ENCODE measurements at regions not wholly inside any gene's neighbourhood (a gene's known extent, or its start where the extent isn't known, plus 50 kb on each side); places are given as distances from the start of the nearest gene placed in this dataset.
A peak's percentile ranks its signal among the peaks of the same experiment; 100 is the strongest.
"Not testable (repeated sequence)": the region's sequence is repeated elsewhere in the genome, so short reads cannot be mapped to it uniquely, and the experiment has no call there.

DNA sequence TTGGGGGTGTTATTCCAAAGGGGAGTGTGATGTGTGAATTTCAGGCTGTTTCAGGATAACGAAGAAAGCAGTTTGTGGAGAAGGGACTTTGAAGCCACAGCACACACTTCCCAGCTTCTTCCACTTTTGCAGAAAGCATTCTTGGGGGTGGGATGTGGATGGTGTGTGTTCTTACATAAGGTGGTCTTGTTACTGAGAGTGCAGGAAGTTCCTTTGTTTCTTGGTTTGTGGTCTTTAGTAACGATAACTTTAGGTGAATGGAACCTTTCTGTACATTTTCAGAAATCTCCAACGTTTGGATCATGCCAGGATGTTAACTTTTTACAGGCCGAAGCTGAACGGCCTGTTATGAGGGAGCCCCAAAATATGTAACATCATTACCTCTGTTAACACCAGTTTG is 251.8 kb downstream of the KCNRG start:
- no peak for DNase-seq

DNA sequence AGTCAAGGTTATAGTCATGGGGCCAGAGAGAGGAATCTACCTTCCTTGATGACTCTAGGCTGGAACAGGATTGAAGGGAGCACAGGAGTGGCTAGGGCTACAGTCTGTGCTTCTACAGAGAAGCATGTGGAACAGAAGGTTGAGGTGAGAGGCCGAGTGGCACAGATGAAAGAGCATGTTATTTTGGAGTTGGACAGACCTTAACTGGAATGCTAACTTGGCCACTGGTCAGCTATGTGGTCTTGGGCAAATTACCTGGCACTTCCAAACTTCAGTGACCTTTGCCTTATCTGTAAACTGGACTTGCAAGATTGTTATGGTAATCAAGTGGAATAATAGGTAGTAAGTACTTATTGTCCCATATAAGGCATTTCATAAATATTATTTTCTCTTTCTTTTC is 252.7 kb downstream of the KCNRG start:
- DNase-seq = no peak

DNA sequence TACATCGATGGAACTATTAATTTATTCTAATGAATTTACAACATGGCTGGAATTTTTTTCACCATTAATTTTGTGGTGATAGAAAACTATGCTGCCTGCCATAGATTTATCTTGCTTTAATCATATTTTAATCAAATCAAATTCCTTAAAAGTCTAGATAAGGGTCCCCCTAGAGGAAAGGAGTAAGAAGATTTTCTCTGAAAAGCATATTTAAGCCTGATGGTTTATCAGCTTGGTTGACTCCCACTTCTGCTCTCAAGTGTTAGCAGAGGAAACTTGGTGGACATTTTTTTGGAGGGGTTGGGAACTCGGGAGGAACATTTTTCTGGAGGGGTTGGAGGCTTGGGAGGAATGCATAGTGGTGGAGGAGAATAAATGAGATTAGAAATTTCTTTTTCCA is 253.3 kb downstream of the KCNRG start:
- no peak for DNase-seq

DNA sequence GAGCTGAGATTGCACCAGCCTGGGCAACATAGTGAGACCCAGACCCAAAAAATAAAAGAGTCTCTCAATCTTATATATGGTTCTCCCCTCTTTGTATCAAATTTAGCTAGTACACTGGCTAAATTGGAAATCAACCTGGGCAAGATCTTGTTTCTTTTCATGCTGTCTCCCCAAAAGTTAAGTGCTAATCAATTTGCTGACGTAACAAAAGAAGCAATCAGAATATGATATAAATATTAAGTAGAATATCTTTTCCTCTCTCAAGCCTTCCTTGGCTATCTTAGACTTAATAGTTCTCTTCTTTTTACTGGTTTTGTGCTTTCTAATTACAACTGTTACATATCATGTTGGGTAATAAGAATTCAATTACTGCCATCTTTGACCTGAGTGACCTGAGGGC is 258.9 kb downstream of the KCNRG start:
- DNase-seq = no peak

DNA sequence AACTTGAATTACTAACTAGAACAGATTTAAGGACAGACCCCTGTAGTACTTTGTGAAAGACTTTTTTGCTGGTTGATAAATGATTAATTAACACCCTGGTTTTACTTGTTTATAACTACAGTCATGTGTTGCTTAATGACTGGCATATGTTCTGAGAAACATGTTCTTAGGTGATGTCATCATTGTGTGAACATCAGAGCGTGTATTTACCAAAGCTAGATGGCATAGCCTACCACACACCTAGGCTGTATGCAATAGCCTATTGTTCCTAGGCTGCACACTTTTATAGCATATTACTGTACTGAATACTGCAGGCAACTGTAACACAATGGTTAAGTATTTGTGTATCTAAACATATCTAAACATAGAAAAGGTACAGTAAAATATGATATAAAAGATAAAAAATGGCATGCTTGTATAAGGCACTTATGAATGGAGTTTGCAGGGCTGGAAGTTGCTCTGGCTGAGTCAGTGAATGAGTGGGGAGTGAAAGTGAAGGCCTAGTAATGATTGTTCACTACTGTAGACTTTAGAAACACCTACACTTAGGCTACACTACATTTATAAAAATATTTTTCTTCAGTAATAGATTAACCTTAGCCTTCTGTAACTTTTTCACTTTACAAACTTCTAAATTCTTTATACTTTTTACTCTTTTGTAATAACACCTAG is 260.3 kb downstream of the KCNRG start:
- no peak for DNase-seq

DNA sequence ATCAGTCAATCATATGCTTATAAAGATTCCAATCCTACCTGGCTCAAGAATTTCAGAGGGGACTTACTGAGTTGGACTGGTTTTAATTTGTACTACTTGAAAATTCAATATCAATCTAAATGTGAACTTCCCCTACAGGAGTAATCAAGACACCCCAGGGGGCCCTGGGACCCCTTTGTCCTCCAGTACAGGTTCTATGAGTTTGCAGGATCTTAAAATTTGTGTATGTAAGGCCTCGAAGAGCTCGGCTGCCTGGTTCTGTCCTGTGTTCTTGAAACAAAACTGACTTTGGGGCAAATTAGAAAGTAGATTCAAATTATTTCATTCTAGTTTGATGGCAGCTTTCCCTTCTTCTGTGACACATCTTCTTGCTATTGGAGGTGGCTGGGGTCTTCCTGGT is 261.3 kb downstream of the KCNRG start:
- DNase-seq = no peak

DNA sequence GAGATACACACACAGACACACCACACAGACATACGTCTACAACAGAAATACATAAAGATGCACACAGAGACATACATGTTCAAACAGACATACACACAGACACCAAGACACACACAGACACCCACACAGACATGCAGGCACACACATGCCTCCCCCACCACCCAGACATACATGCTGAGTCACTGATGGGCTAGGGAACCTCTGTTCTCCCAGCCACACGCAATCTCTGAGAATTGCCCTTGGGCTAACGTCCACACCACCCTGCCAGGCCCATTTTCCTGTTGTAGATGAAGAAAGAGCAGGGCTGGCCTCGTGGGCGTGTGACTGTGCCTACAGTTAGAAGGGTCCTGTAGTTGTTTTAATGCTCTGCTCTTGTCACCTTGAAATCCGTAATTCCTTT is 261.9 kb downstream of the KCNRG start:
- DNase-seq = no peak

DNA sequence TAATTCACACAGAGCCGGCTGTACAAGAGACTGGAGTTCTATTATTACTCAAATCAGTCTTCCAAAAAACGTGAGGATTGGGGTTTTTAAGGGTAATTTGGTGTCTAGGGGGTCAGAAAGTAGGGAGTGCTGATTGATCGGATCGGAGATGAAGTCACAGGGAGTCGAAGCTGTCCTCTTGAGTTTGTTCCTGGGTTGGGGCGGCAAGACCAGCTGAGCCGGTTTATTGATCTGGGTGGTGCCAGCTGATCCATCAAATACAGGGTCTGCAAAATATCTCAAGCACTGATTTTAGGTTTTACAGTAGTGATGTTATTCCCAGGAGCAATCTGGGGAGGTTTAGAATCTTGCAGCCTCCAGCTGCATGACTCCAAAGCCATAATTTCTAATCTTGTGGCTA is 262.7 kb downstream of the KCNRG start:
- DNase-seq = no peak

DNA sequence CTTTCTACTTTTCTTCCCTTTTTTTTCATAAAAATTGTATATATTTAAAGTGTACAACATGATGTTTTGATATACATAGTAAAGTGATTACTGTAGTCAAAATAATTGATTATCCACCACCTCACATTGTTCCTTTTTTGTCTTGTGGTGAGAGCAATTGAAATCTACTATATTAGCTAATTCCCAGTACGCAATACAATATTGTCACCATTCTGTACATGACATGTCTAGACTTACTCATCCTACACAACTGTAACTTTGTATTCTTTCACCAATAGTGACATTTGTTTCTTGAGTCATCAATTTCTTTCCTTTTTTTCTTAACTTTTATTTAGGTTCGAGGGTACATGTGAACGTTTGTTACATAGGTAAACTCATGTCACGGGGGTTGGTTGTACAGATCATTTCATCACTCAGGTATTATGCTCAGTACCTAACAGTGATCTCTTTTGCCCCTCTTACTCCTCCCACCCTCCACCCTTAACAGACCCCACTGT is 265.2 kb downstream of the KCNRG start:
- no peak for DNase-seq

DNA sequence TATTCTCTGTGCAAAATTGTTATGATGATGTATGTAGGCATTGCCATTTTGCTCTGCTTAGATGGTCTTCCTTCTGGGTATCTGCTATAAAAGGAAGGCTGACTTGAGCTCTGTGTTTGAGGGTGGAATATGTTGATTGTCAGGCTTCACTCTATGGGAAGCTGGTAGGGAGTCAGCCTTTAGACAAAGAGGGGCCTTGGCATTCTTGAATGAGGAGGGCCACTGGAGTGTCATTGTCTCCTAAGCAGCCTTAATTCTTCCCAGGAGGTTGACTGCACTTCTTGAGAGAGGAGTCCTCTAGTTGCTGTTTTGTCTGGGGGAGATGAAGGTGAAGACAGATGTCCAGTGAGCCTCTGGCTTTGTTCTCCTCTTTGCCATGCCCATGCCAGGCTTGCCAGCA is 266.8 kb downstream of the KCNRG start:
- no peak for DNase-seq

DNA sequence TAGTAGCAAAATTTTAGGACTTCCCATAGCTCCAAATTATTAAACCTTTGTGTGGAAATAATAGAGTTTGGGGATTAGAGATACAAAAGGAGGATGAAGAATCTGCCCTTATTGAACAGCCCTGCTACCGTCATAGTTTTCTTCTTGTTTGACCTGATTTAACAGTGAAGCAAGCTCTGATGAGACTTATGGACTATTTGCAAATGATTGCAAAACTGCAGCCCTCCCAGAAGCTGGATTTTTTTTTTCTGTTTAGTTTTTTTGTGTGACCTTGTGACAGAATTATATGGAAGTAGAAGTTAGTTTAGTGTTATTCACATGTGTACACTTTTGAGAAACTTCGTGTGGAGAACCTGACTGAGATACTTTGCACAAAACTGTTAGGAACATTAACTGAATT is 267.8 kb downstream of the KCNRG start:
- DNase-seq = no peak

DNA sequence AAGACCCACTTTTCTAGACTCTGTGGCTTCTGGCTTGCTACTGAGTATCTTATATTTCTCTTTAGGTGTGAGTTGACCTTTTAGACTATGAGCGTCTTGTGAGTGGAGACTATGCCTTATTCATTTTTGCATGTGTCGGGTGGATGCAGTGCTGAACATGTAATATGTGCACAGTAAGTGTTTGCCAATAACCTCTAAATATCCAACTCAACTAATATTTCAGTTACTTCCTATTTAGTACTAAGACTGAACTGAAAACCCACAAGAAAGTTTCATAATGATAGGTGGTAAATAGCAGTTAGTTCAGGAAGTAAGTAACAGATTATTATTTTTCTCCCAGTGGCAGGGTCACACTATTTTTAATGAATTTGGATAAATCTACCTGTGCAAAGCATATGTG is 269.3 kb downstream of the KCNRG start:
- DNase-seq = no peak

DNA sequence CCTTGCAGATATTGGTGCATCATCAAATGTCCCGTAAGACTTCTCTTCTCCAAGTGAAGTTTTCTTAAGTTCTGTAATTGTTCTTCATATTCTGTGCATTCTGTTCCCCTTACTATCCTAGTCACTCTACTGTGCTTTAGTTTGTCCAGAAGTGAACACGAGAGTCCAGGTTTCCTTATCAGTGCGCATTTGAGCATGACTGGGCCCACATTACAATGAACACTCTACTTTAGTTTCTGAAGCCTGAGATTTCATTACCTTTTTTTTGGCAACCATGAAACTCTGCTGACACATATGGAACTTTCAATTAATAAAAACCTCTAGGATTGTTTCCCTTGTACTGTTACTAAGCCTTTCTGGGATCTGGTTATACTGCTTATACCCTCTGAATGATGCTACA is 270.0 kb downstream of the KCNRG start:
- DNase-seq = no peak

DNA sequence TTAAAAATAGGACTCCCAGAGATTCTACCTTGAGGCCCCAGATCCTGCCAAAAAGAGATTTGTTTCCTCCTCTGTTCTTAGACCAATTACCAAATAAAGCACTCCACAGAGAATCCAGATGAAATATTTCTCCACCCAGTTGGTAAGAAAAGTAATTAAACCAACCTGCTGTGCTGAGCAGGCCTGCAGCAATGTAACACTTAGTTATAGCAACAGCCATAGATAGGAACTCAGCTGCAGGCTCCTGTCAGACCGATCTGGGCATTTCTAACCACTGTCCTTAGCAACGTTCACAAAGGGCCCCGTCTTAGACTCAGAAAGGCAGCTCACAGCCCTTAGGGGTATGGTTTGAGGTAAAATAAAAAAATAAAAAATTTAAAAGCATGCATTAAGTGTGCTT is 271.1 kb downstream of the KCNRG start:
- DNase-seq = no peak

DNA sequence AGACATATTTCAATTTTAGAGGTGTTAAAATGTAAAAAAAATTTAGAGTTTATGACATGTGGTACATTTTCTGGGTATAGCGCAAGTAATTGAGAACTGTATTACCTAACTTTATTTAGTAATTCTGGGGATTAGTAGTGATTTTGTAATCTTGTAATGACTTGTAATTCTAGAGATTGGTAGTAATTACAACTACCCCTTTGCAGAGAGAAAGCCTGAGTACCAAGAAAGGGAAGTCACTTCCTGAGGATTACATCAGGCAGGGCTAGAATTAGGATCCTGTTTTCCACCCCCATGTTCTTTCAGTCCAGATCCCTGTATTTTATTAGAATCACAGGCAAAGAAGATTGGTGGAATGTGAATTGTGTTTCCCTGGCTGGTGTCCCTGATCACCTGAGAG is 274.9 kb downstream of the KCNRG start:
- no peak for DNase-seq

DNA sequence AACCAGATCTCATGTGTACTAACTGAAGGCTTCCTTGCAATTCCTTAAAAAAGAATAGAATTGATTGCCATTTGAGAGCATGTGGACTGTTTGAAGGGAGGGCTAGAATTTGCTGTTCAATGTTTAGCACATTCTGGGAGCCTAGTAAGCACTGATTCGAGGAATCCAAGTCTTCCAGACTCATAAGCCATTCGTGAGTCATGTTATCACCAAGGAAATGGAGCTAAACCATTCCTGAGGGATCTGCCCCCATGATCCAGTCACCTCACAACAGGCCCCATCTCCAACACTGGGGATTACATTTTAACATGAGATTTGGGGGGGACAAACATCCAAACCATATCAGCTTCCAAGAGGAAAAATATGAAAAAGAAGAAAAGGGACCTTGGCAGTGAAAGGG is 276.4 kb downstream of the KCNRG start:
- DNase-seq = no peak

DNA sequence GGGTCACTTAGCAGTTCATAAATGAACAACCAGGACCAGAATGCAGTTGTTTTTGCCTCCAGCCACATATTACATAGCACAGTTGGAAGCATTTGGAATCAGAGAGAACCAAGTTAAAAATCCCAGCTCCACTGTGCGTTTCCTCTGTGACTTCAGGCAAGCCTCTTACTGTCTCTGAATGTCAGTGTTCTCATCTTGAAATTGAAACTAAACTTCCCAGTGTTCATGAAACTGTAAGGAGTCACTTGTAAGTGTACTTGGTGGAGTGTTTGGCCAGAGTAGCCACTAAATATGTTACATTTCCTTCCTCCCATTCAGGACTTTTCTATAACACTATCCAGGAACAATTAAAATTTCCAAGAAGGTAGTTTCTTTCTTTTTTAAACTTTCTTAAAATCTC is 276.8 kb downstream of the KCNRG start:
- DNase-seq = no peak

DNA sequence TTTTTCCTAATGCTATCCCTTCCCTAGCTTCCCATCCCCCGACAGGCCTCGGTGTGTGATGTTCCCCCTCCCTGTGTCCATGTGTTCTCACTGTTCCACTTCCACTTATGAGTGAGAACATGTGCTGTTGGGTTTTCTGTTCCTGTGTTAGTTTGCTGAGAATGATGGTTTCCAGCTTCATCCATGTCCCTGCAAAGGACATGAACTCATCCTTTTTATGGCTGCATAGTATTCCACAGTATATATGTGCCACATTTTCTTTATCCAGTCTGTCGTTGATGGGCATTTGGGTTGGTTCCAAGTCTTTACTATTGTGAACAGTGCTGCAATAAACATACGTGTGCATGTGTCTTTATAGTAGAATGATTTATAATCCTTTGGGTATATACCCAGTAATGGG is 279.2 kb downstream of the KCNRG start:
- not testable (repeated sequence) for DNase-seq

DNA sequence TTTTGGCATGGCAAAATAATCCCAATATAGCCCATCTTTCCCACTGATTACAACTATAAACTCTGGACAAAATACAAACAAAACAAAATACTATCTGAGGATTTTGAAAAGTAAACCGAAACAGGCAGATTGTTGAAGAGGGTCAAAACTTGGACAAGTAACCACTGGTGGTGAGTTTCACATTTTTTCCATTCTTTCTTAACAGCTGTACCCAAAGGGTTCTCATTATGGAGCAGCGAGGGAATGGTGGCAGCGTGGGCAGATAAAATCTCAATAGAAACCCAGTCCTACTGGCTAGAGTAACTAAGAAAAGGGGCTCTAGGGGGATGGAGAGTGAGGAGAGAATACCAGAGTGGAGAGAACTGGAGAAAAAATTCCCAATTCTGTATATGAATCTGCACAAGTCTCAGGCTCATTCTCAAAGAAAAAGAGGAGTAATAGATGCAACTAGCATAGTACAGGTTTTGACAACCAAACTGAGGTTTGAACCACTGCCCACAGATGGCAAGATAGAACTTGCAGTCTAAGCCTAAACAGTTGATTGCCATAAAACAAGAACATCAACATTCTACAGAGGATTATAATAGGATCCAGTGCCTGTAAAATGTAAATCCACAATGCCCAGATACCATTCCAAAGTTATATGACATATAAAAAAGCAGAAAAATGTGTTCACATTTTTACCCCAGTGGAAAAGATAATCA is 284.5 kb downstream of the KCNRG start:
- DNase-seq = no peak

DNA sequence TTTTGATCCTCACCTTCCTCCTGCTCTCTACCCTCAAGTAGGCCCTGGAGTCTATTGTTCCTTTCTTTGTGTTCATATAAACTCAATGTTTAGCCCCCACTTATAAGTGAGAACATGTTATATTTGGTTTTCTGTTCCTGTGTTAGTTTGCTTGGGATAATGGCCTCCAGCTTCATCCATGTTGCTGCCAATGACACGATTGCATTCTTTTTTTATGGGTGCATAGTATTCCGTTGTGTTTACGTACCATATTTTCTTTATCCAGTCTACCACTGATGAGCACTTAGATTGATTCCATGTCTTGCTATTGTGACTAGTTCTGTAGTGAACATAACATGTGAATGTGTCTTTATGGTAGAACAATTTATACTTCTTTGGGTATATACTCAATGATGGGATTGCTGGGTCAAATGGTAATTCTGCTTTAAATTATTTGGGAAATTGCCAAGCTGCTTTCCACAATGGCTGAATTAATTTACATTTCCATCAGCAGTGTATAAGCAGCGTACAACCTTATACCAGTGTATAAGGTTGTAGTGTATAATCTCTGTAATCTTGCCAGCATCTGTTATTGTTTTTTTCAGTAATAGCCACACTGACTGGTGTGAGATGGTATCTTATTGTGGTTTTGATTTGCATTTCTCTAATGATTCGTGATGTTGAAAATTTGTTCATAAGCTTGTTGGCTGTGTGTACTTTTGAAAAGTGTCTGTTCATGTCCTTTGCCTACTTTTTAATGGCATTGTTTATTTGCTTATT is 288.9 kb downstream of the KCNRG start:
- DNase-seq = no peak

DNA sequence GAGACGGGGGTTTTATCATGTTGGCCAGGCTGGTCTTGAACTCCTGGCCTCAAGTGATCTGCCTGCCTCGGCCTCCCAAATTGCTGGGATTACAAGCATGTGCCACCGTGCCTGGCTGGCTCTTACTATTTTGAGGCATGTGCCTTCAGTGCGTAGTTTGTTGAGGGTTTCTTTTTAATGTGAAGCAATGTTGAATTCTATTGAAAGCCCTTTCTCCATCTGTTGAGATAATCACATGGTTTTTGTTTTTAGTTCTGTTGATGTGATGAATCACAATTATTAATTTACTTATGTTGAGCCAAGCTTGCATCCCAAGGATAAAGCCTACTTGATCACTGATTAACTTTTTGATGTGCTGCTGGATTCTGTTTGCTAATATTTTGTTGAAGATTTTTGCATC is 290.9 kb downstream of the KCNRG start:
- DNase-seq = peak in 4 of 56 donors; percentile 0 to 8 (median 2)

DNA sequence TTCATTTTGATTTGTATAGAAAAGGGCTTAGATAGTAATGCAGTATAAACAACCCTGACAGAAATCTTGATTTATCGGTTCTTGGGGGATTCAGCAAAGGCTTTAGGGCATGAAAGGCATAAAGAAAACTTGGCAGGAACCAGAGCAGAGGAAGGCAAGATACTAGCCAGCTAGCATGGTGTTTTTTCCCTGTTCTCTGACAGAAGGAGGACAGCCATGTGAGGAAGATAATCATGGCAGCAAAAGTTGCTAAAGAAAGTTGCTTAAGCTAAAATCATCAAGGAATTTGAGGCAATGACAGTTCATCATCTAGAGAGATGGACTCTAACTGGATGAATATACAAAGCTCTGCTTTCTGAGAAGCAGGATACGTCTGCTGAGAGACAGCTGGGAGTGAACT is 294.1 kb downstream of the KCNRG start:
- no peak for DNase-seq
